Body of pancreas (tissue), 4 donors: ENCODE measurements at regions not wholly inside any gene's neighbourhood (a gene's known extent, or its start where the extent isn't known, plus 50 kb on each side); places are given as distances from the start of the nearest gene placed in this dataset.

Experiments used
- ATAC-seq: fragments of 150-250 bp; one replicate; pipeline ENCODE4 v1.9.1; 2016
- DNase-seq, 4 donors: peaks; one replicate each; pipeline ENCODE4 v3.0.0-alpha.2; 2019
- H3K27ac ChIP-seq, 4 donors: fragments of 200-600 bp; sonication (generic); 1 replicate in 3 of 4; 2 replicates in 1 of 4; pipeline versions ENCODE4 v1.5.1 to v1.6.1; 2016 to 2019; ENCODE audit warnings: mild to moderate bottlenecking in 1 of 4, mixed read lengths in 1 of 4, moderate library complexity in 1 of 4
- H3K27me3 ChIP-seq, 2 donors: fragments of 200-600 bp; sonication (generic); one replicate each; pipeline ENCODE4 v1.6.0; 2016; ENCODE audit warnings: mild to moderate bottlenecking in 1 of 2
- H3K36me3 ChIP-seq, 2 donors: fragments of 200-600 bp; sonication (generic); replicated peaks in 1 of 2; 2 replicates each; pipeline ENCODE4 v1.5.1; 2016; ENCODE audit warnings: low read depth in 2 of 2; ENCODE audit not compliant: insufficient read depth in 1 of 2
- H3K4me1 ChIP-seq: fragments of 200-600 bp; sonication (generic); one replicate; pipeline ENCODE4 v1.6.0; 2016
- H3K4me3 ChIP-seq, 2 donors: fragments of 200-600 bp; sonication (generic); 1 replicate in 1 of 2; 2 replicates in 1 of 2; pipeline ENCODE4 v1.5.1; 2016 to 2019
- H3K9me3 ChIP-seq, 3 donors: fragments of 200-600 bp; sonication (generic); 1 replicate in 2 of 3; 2 replicates in 1 of 3; pipeline ENCODE4 v1.5.1; 2016
- POLR2A ChIP-seq, 3 donors: fragments of 450-650 bp; IDR thresholded peaks; one replicate each; pipeline ENCODE4 v1.6.1; 2016; ENCODE audit warnings: antibody characterized with exemption in 3 of 3, mild to moderate bottlenecking in 2 of 3
- WGBS, 2 donors: methylation state at CpG; one replicate each; pipeline ENCODE4 v1.1.5; 2017; 5-methylcytosine and 5-hydroxymethylcytosine counted together
- intact Hi-C: fragments of 100-400 bp; cut with DNase I; formaldehyde crosslinking; loops from one replicate; pipeline ENCODE4 v1.15.1; 2023
- TF ChIP-seq, protein P1 (sequence below), 7 experiments: fragments of 450-650 bp in 4 of 7; fragments of 200-600 bp in 3 of 7; sonication (generic) in 3 of 7; IDR thresholded peaks; one replicate each; pipeline ENCODE4 v1.5.1; 2016 to 2019; ENCODE audit warnings: antibody characterized with exemption in 7 of 7

DNA sequence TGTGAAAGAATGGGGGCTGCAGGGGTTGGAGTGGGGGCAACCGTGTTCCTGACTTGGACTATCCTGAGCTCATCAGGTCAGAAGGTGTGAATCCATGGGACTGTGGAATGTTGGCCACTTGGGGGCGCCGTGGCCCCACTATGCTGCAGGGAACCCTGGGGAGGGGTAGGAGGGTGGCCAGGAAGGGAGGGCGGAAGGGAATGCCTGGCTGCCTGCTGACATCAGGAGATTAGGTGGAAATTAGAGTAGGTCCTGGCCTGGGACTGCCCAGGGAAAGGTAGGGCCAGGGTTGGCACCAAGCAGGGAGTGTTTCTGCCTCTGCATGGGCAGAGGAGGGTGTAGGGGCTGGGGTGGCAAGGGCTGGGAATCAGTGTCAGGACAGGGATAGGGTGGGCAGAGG, 65.8 kb upstream of the PRSS58 start:
- H3K36me3 ChIP-seq = no peaks in the 10 kb centered on the region
- peak; percentile 33 to 76 (median 64) for DNase-seq
- ATAC-seq = peak; percentile 58
- H3K27me3 ChIP-seq = no peaks in the 10 kb centered on the region
- H3K4me3 ChIP-seq = no peak overlapping the region
- no peak for TF ChIP-seq POLR2A (IDR thresholded peaks at IDR 0.05)
- TF ChIP-seq, protein P1, sequence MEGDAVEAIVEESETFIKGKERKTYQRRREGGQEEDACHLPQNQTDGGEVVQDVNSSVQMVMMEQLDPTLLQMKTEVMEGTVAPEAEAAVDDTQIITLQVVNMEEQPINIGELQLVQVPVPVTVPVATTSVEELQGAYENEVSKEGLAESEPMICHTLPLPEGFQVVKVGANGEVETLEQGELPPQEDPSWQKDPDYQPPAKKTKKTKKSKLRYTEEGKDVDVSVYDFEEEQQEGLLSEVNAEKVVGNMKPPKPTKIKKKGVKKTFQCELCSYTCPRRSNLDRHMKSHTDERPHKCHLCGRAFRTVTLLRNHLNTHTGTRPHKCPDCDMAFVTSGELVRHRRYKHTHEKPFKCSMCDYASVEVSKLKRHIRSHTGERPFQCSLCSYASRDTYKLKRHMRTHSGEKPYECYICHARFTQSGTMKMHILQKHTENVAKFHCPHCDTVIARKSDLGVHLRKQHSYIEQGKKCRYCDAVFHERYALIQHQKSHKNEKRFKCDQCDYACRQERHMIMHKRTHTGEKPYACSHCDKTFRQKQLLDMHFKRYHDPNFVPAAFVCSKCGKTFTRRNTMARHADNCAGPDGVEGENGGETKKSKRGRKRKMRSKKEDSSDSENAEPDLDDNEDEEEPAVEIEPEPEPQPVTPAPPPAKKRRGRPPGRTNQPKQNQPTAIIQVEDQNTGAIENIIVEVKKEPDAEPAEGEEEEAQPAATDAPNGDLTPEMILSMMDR (IDR thresholded peaks at IDR 0.05) = peak in 6 of 7 experiments; percentile 21 to 51 (median 34)
- 5 to 23% methylated on average over 4 of the region's 4 CpGs for WGBS, 2 donors
- peaks cover 4% of the 10 kb centered on the region for H3K4me1 ChIP-seq
- peak overlapping the region in 1 of 4 donors; percentile 62 for H3K27ac ChIP-seq
- no peaks in the 10 kb centered on the region for H3K9me3 ChIP-seq
- intact Hi-C loops = no loop called here

DNA sequence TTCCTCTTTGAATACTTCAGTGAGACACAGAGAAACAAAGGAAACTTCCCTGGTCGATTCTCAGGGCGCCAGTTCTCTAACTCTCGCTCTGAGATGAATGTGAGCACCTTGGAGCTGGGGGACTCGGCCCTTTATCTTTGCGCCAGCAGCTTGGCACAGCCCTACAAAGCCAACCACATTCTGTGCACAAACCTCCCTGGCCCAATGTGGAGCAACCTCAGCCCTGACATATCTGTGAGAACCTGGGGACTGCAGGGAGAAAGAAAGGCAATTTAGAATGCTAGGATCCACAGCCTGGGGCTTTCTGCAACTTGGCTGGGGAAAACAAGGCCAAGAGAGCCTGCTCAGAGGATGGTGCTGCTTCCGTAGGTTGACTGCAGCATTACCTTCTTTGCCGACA, 63.5 kb upstream of the PRSS58 start:
- no peaks in the 10 kb centered on the region for H3K4me1 ChIP-seq
- intact Hi-C loops = no loop called here
- H3K27me3 ChIP-seq = no peaks in the 10 kb centered on the region
- no peak for TF ChIP-seq POLR2A (IDR thresholded peaks at IDR 0.05)
- TF ChIP-seq, protein P1 (IDR thresholded peaks at IDR 0.05) = no peak
- no peaks in the 10 kb centered on the region for H3K36me3 ChIP-seq
- no peak overlapping the region for H3K4me3 ChIP-seq
- no peak for ATAC-seq
- H3K9me3 ChIP-seq = no peaks in the 10 kb centered on the region
- WGBS, 2 donors = 70 to 82% methylated on average over 7 of the region's 7 CpGs
- no peak for DNase-seq
- H3K27ac ChIP-seq = no peak overlapping the region

DNA sequence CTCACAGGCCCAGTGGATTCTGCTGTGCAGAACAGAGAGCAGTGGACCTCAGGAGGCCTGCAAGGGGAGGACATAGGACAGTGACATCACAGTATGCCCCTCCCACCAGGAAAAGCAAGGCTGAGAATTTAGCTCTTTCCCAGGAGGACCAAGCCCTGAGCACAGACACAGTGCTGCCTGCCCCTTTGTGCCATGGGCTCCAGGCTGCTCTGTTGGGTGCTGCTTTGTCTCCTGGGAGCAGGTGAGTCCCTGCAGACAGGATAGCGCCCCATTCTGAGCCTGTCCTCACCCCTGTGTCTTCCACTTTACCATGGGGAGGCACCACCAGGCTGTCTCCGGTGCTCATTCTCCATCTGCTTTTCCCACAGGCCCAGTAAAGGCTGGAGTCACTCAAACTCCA, 63.0 kb upstream of the PRSS58 start:
- no peaks in the 10 kb centered on the region for H3K4me1 ChIP-seq
- H3K27me3 ChIP-seq = no peaks in the 10 kb centered on the region
- H3K27ac ChIP-seq = no peak overlapping the region
- intact Hi-C loops = no loop called here
- TF ChIP-seq POLR2A (IDR thresholded peaks at IDR 0.05) = no peak
- TF ChIP-seq, protein P1 (IDR thresholded peaks at IDR 0.05) = no peak
- no peak for ATAC-seq
- no peaks in the 10 kb centered on the region for H3K9me3 ChIP-seq
- H3K36me3 ChIP-seq = no peaks in the 10 kb centered on the region
- H3K4me3 ChIP-seq = no peak overlapping the region
- no peak for DNase-seq
- 75 to 83% methylated on average over 2 of the region's 2 CpGs for WGBS, 2 donors

DNA sequence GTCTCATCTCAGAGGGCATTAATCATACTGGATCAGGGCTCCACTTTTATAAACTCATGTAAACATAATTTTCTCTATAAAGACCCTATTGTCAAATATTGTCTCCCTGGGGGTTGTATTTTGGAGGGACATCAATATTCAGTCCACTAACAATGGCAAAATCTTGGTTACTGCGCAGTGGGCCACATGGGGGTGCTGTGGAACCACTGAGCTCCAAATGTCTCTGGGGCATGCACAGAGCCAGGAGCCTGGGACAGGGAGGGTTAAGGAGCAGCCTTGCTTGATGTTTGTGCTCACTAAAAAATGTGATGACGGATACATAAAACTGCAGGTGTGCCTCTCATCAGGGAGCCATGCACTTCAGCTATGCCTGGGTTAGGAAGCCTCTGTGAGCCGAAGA, 62.1 kb upstream of the PRSS58 start:
- H3K4me3 ChIP-seq = no peak overlapping the region
- no peaks in the 10 kb centered on the region for H3K36me3 ChIP-seq
- H3K27ac ChIP-seq = no peak overlapping the region
- WGBS, 2 donors = 34 to 54% methylated on average over 3 of the region's 3 CpGs
- TF ChIP-seq POLR2A (IDR thresholded peaks at IDR 0.05) = no peak
- TF ChIP-seq, protein P1 (IDR thresholded peaks at IDR 0.05) = no peak
- H3K4me1 ChIP-seq = no peaks in the 10 kb centered on the region
- DNase-seq = no peak
- H3K27me3 ChIP-seq = no peaks in the 10 kb centered on the region
- H3K9me3 ChIP-seq = no peaks in the 10 kb centered on the region
- intact Hi-C loops = no loop called here
- no peak for ATAC-seq

DNA sequence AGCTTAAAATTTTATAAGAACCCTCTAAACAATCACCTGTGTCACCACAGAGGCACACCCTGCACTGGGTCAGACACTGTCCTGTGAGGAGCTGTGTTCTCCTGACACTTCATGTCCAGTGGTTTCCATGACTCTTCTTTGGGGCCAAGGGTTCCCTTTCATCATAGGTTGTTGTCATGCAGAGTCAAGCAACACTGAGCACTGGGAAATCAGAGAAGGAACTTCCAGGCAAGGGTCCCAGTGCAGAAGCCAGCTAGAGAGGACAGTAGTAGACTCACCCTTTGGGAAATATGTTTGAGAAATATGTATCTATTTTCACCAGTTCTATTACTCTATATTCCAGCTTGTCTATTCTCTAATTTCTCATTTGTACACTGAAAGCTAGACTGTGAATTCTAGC, 56.4 kb upstream of the PRSS58 start:
- Histone ChIP-seq H3K9me3 (no peaks in the 10 kb centered on the region), H3K27me3 (no peaks in the 10 kb centered on the region), H3K4me1 (no peaks in the 10 kb centered on the region), H3K36me3 (no peaks in the 10 kb centered on the region), H3K27ac (no peak overlapping the region), H3K4me3 (no peak overlapping the region)
- TF ChIP-seq, protein P1 (IDR thresholded peaks at IDR 0.05) = no peak
- TF ChIP-seq POLR2A (IDR thresholded peaks at IDR 0.05) = no peak
- no peak for DNase-seq
- intact Hi-C loops = no loop called here
- no peak for ATAC-seq
